ENCODE measurements at regions not wholly inside any gene's neighbourhood (a gene's known extent, or its start where the extent isn't known, plus 50 kb on each side); places are given as distances from the start of the nearest gene placed in this dataset.

GRCh38 chr11:97048481-97048880 lies 658.7 kb downstream of the JRKL start:
- no peak for ATAC-seq
- H3K9me3 ChIP-seq (ENCODE audit: low read length) = no peaks in the 10 kb centered on the region
- H3K27ac ChIP-seq (ENCODE audit: low read length) = no peak overlapping the region
- intact Hi-C loops (cut with micrococcal nuclease) = no loop called here
- no peak overlapping the region for H3K4me2 ChIP-seq (ENCODE audit: low read length)
- no peaks in the 10 kb centered on the region for H3K79me2 ChIP-seq (ENCODE audit: low read length)
- no peak overlapping the region for H3K9ac ChIP-seq (ENCODE audit: low read length)
- ChIA-PET CTCF (no interaction called here), POLR2A (ENCODE audit: unreplicated experiment) (no interaction called here)
- H3K36me3 ChIP-seq (ENCODE audit: low read depth, low read length) = no peaks in the 10 kb centered on the region
- no TSS peak for BruUV-seq (replicated peaks)
- H3K4me1 ChIP-seq (ENCODE audit: insufficient read depth, low read length) = no peaks in the 10 kb centered on the region
- H4K20me1 ChIP-seq (ENCODE audit: low read length) = no peaks in the 10 kb centered on the region
- no peak for DNase-seq
- H3K4me3 ChIP-seq (ENCODE audit: low read length) = no peak overlapping the region
- H2AFZ ChIP-seq (ENCODE audit: low read length) = no peak overlapping the region
- H3K9me2 ChIP-seq (replicated peaks; ENCODE audit: low read length) = no peaks in the 10 kb centered on the region
- no peaks in the 10 kb centered on the region for H3F3A ChIP-seq (ENCODE audit: low read length, unreplicated experiment)
- TF ChIP-seq EZH2 (IDR thresholded peaks at IDR 0.05; ENCODE audit: low read length, unreplicated experiment) (no peak), EZH2phosphoT487 (IDR thresholded peaks at IDR 0.05; ENCODE audit: borderline replicate concordance, low read length) (no peak), CTCF (conservative IDR thresholded peaks at IDR 0.05; ENCODE audit: low read depth, low read length) (no peak)
- H3K27me3 ChIP-seq (ENCODE audit: low read length) = no peaks in the 10 kb centered on the region

- no peaks in the 10 kb centered on the region for H3K27me3 ChIP-seq (ENCODE audit: low read length)
- H3F3A ChIP-seq (ENCODE audit: low read length, unreplicated experiment) = no peaks in the 10 kb centered on the region
- no peaks in the 10 kb centered on the region for H4K20me1 ChIP-seq (ENCODE audit: low read length)
- peaks cover 7% of the 10 kb centered on the region; the same call in 1 of the 2 replicates for H3K9me3 ChIP-seq (ENCODE audit: low read length)
- no peaks in the 10 kb centered on the region for H3K4me1 ChIP-seq (ENCODE audit: insufficient read depth, low read length)
- no peaks in the 10 kb centered on the region for H3K79me2 ChIP-seq (ENCODE audit: low read length)
- DNase-seq = no peak
- POLR2A ChIA-PET (ENCODE audit: unreplicated experiment) = no interaction called here
- TF ChIP-seq EZH2phosphoT487 (IDR thresholded peaks at IDR 0.05; ENCODE audit: borderline replicate concordance, low read length) = no peak
- TF ChIP-seq EZH2 (IDR thresholded peaks at IDR 0.05; ENCODE audit: low read length, unreplicated experiment) = no peak
- TF ChIP-seq CTCF (conservative IDR thresholded peaks at IDR 0.05; ENCODE audit: low read depth, low read length) = no peak
- no peak for ATAC-seq
- no peak overlapping the region for H3K4me3 ChIP-seq (ENCODE audit: low read length)
- no peaks in the 10 kb centered on the region for H3K36me3 ChIP-seq (ENCODE audit: low read depth, low read length)
- H3K9me2 ChIP-seq (replicated peaks; ENCODE audit: low read length) = no peaks in the 10 kb centered on the region
- H2AFZ ChIP-seq (ENCODE audit: low read length) = no peak overlapping the region
- no peak overlapping the region for H3K4me2 ChIP-seq (ENCODE audit: low read length)
- no peak overlapping the region for H3K9ac ChIP-seq (ENCODE audit: low read length)
- H3K27ac ChIP-seq (ENCODE audit: low read length) = no peak overlapping the region
- CTCF ChIA-PET = no interaction called here
- BruUV-seq (replicated peaks) = no TSS peak
- intact Hi-C loops (cut with micrococcal nuclease) = no loop called here
Observed at GRCh38 chr11:97060184-97060583, 670.4 kb downstream of the JRKL start.

- ATAC-seq (no peak), DNase-seq (no peak)
- no peaks in the 10 kb centered on the region for H3K79me2 ChIP-seq (ENCODE audit: low read length)
- H3K4me3 ChIP-seq (ENCODE audit: low read length) = no peak overlapping the region
- H3K9me2 ChIP-seq (replicated peaks; ENCODE audit: low read length) = no peaks in the 10 kb centered on the region
- H3F3A ChIP-seq (ENCODE audit: low read length, unreplicated experiment) = no peaks in the 10 kb centered on the region
- H3K9ac ChIP-seq (ENCODE audit: low read length) = no peak overlapping the region
- H3K9me3 ChIP-seq (ENCODE audit: low read length) = peaks cover 14% of the 10 kb centered on the region
- no peaks in the 10 kb centered on the region for H4K20me1 ChIP-seq (ENCODE audit: low read length)
- CTCF ChIA-PET = no interaction called here
- no peak overlapping the region for H3K27ac ChIP-seq (ENCODE audit: low read length)
- no peak overlapping the region for H3K4me2 ChIP-seq (ENCODE audit: low read length)
- POLR2A ChIA-PET (ENCODE audit: unreplicated experiment) = no interaction called here
- no peaks in the 10 kb centered on the region; the same call in 1 of the 2 replicates for H3K36me3 ChIP-seq (ENCODE audit: low read depth, low read length)
- H3K27me3 ChIP-seq (ENCODE audit: low read length) = no peaks in the 10 kb centered on the region
- H2AFZ ChIP-seq (ENCODE audit: low read length) = no peak overlapping the region
- no TSS peak for BruUV-seq (replicated peaks)
- TF ChIP-seq EZH2 (IDR thresholded peaks at IDR 0.05; ENCODE audit: low read length, unreplicated experiment) (no peak), EZH2phosphoT487 (IDR thresholded peaks at IDR 0.05; ENCODE audit: borderline replicate concordance, low read length) (no peak), CTCF (conservative IDR thresholded peaks at IDR 0.05; ENCODE audit: low read depth, low read length) (no peak)
- H3K4me1 ChIP-seq (ENCODE audit: insufficient read depth, low read length) = no peaks in the 10 kb centered on the region
- intact Hi-C loops (cut with micrococcal nuclease) = no loop called here
Observed at GRCh38 chr11:97069160-97069559, 679.3 kb downstream of the JRKL start.
